Ovary (tissue), 3 donors: ENCODE measurements at regions not wholly inside any gene's neighbourhood (a gene's known extent, or its start where the extent isn't known, plus 50 kb on each side); places are given as distances from the start of the nearest gene placed in this dataset.

Source experiments
- EP300 ChIP-seq: sonication (generic); formaldehyde crosslinking; IDR thresholded peaks from one replicate; pipeline ENCODE4 v1.6.1; 2017; ENCODE audit warnings: antibody characterized with exemption
- POLR2A ChIP-seq: fragments of 450-650 bp; IDR thresholded peaks from one replicate; pipeline ENCODE4 v1.6.1; 2017; ENCODE audit warnings: antibody characterized with exemption, mild to moderate bottlenecking, moderate library complexity
- TF ChIP-seq, protein P1 (sequence below), 3 donors: fragments of 450-650 bp in 2 of 3; fragments of 200-600 bp in 1 of 3; IDR thresholded peaks; one replicate each; pipeline versions ENCODE4 v1.5.1 to v1.8.0; 2016 to 2022; ENCODE audit warnings: antibody characterized with exemption in 3 of 3, mild to moderate bottlenecking in 1 of 3
- donor health status: DM: no; HTN: no; CAD: no.

GRCh38 chr4:175330236-175330635, 412.1 kb downstream of the ADAM29 start:
- TF ChIP-seq EP300 (no peak), POLR2A (no peak)
- TF ChIP-seq, protein P1, sequence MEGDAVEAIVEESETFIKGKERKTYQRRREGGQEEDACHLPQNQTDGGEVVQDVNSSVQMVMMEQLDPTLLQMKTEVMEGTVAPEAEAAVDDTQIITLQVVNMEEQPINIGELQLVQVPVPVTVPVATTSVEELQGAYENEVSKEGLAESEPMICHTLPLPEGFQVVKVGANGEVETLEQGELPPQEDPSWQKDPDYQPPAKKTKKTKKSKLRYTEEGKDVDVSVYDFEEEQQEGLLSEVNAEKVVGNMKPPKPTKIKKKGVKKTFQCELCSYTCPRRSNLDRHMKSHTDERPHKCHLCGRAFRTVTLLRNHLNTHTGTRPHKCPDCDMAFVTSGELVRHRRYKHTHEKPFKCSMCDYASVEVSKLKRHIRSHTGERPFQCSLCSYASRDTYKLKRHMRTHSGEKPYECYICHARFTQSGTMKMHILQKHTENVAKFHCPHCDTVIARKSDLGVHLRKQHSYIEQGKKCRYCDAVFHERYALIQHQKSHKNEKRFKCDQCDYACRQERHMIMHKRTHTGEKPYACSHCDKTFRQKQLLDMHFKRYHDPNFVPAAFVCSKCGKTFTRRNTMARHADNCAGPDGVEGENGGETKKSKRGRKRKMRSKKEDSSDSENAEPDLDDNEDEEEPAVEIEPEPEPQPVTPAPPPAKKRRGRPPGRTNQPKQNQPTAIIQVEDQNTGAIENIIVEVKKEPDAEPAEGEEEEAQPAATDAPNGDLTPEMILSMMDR (IDR thresholded peaks at IDR 0.05): no peak
